K562 (cell line): ENCODE measurements at regions not wholly inside any gene's neighbourhood (a gene's known extent, or its start where the extent isn't known, plus 50 kb on each side); places are given as distances from the start of the nearest gene placed in this dataset.

ENCODE experiments used
- CREB5 ChIP-seq: fragments of 250-450 bp; sonication (Bioruptor Pico); IDR thresholded peaks from 2 replicates; pipeline ENCODE4 v1.5.0; 2020; ENCODE audit warnings: mild to moderate bottlenecking
- CSDE1 ChIP-seq, 2 experiments: fragments of 450-650 bp; IDR thresholded peaks; 2 replicates each; pipeline ENCODE4 v1.6.1; 2016; ENCODE audit warnings: mild to moderate bottlenecking in 1 of 2
- DEAF1 ChIP-seq: fragments of 450-650 bp; formaldehyde crosslinking; IDR thresholded peaks from 2 replicates; pipeline ENCODE4 v1.4.0; 2020; ENCODE audit warnings: mild to moderate bottlenecking, moderate library complexity
- ELF1 ChIP-seq: fragments of 200-800 bp; sonication (Bioruptor generic); IDR thresholded peaks from 2 replicates; pipeline ENCODE4 v1.6.1; 2016; ENCODE audit warnings: missing genetic modification characterization, missing compliant biosample characterization
- FOXA1 ChIP-seq: fragments of 450-650 bp; IDR thresholded peaks from 2 replicates; pipeline ENCODE4 v1.6.1; 2016; ENCODE audit warnings: mild to moderate bottlenecking, borderline replicate concordance
- HMG20A ChIP-seq: fragments of 450-650 bp; formaldehyde crosslinking; conservative IDR thresholded peaks from 2 replicates; pipeline ENCODE4 v1.4.0; 2020; ENCODE audit warnings: mild to moderate bottlenecking, mixed read lengths
- RAD21 ChIP-seq, 2 experiments: fragments of 250-450 bp in 1 of 2; fragments of 450-650 bp in 1 of 2; sonication (Bioruptor Pico) in 1 of 2; formaldehyde crosslinking in 1 of 2; IDR thresholded peaks in 1 of 2; conservative IDR thresholded peaks in 1 of 2; 2 replicates each; pipeline versions ENCODE4 v1.4.0 to v1.8.0; 2020 to 2022; ENCODE audit warnings: mild to moderate bottlenecking in 2 of 2, moderate library complexity in 1 of 2
- SIN3A ChIP-seq, 2 experiments: fragments of 150-350 bp in 1 of 2; IDR thresholded peaks; 2 replicates each; pipeline ENCODE4 v1.6.1; 2011 to 2016; ENCODE audit warnings: borderline replicate concordance in 2 of 2, low read depth in 2 of 2, low read length in 2 of 2, mild to moderate bottlenecking in 2 of 2, moderate library complexity in 2 of 2; ENCODE audit not compliant: control insufficient read depth in 1 of 2
- ZSCAN29 ChIP-seq: fragments of 450-650 bp; IDR thresholded peaks from 2 replicates; pipeline ENCODE4 v1.6.1; 2017

GRCh38 chr17:72287586-72287985 lies 166.8 kb downstream of the SOX9 start:
- TF ChIP-seq FOXA1 = no peak
- TF ChIP-seq SIN3A (IDR thresholded peaks at IDR 0.05; ENCODE audit: borderline replicate concordance in 2 of 2, control insufficient read depth in 1 of 2, low read depth in 2 of 2, low read length in 2 of 2) = no peak
- TF ChIP-seq CREB5 (CRISPR knock-in tag) = no peak
- TF ChIP-seq CSDE1 (IDR thresholded peaks at IDR 0.05) = no peak
- no peak for TF ChIP-seq HMG20A
- TF ChIP-seq ZSCAN29 = no peak
- no peak for TF ChIP-seq RAD21 (CRISPR knock-in tag; conservative IDR thresholded peaks at IDR 0.05 in 1 of 2, IDR thresholded peaks at IDR 0.05 in 1 of 2)
- TF ChIP-seq ELF1 (tag) = no peak
- TF ChIP-seq DEAF1 (CRISPR knock-in tag) = no peak
